OCI-LY7 (cell line): ENCODE measurements at regions not wholly inside any gene's neighbourhood (a gene's known extent, or its start where the extent isn't known, plus 50 kb on each side); places are given as distances from the start of the nearest gene placed in this dataset.

Experiments
- EZH2phosphoT487 ChIP-seq: fragments of 200-600 bp; sonication (generic); IDR thresholded peaks from 2 replicates; pipeline ENCODE4 v1.6.1; 2018; ENCODE audit warnings: low read depth, borderline replicate concordance, mild to moderate bottlenecking, mixed run types, antibody characterized with exemption, low read length, moderate library complexity, mixed read lengths
- TF ChIP-seq, protein P1 (sequence below): fragments of 200-600 bp; sonication (generic); conservative IDR thresholded peaks from 2 replicates; pipeline ENCODE4 v1.5.1; 2014; ENCODE audit warnings: mild to moderate bottlenecking, antibody characterized with exemption, low read length, moderate library complexity, mixed read lengths

DNA sequence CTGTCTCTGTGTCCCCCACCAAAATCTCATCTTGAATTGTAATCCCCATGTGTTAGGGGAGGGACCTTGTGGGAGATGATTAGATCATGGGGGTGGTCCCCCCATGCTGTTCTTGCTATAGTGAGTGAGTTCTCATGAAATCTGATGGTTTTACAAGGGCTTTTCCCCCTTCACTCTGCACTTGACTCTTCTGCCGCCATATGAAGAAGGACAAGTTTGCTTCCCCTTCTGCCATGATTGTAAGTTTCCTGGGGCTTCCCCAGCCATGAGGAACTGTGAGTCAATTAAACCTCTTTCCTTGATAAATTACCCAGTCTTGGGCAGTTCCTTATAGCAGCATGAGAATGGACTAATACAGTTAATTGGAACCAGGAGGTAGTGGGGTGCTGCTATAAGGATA is 137.1 kb upstream of the RAB4A start:
- TF ChIP-seq, protein P1, sequence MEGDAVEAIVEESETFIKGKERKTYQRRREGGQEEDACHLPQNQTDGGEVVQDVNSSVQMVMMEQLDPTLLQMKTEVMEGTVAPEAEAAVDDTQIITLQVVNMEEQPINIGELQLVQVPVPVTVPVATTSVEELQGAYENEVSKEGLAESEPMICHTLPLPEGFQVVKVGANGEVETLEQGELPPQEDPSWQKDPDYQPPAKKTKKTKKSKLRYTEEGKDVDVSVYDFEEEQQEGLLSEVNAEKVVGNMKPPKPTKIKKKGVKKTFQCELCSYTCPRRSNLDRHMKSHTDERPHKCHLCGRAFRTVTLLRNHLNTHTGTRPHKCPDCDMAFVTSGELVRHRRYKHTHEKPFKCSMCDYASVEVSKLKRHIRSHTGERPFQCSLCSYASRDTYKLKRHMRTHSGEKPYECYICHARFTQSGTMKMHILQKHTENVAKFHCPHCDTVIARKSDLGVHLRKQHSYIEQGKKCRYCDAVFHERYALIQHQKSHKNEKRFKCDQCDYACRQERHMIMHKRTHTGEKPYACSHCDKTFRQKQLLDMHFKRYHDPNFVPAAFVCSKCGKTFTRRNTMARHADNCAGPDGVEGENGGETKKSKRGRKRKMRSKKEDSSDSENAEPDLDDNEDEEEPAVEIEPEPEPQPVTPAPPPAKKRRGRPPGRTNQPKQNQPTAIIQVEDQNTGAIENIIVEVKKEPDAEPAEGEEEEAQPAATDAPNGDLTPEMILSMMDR: no peak
- TF ChIP-seq EZH2phosphoT487: no peak
